ENCODE measurements at regions not wholly inside any gene's neighbourhood (a gene's known extent, or its start where the extent isn't known, plus 50 kb on each side); places are given as distances from the start of the nearest gene placed in this dataset.
A peak's percentile ranks its signal among the peaks of the same experiment; 100 is the strongest.
"Not testable (repeated sequence)": the region's sequence is repeated elsewhere in the genome, so short reads cannot be mapped to it uniquely, and the experiment has no call there.

DNA sequence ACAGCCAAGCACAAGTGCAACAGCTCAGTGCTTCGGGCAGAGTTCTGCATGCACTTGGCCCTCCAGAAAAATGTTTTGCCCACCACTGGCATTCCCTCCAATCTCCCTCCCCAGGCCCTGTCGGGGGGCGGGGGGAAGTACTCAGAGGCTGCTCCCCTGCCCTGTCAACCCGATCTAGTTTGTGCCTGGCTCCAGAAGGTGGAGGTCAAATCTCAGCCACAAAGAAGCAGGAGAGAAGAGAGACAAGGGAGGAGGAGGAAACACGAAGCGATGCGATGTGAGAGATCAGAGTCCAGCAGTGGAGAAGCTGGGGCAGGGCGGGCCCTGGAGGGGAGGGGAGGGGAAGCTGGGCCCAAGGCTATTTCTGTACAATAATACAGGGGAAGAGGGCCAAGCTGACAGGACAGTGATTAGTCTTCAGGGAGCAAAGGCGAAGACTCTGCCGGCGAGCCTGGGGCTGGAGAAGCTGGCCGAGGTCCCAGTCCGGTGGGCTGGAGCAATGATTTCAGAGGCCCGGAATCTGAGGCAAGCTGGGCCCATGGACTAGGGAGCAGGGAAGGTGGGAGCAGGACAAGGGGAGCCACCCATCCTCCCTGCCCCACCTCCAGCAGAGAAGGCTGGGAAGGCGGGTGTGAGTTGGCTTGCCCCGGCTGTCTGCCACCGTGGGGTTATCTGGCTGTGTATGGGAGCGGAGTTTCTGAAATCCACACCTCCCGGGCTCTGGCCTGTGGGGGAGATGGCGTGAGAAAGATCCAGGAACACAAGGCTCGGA, 167.1 kb downstream of the EFNB1 start:
- DNase-seq, result peak in 1 of 2 donors; percentile 55

DNA sequence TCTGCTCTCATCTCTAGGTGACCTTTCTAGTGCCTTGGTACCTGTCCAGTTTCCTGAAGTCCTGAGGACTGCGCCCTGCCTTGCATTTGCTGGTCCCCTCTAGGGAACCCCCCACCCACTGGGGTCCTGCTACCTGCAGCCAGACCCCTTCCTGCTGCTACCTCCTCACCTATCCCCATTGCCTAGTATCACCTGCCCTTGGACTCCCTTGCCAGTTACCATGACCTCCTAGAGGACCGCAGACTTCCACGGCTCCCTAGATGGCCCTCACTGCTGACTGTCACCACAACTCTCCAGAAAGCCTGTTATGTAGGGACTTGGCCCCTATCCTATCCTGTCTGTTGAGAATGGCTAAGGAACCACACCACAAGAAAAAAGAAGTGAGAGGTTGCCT, 166.6 kb downstream of the EFNB1 start:
- DNase-seq, result no peak

- DNase-seq, result no peak
Measured at GRCh38 chrX:68994891-68995255, 166.1 kb downstream of the EFNB1 start.

DNA sequence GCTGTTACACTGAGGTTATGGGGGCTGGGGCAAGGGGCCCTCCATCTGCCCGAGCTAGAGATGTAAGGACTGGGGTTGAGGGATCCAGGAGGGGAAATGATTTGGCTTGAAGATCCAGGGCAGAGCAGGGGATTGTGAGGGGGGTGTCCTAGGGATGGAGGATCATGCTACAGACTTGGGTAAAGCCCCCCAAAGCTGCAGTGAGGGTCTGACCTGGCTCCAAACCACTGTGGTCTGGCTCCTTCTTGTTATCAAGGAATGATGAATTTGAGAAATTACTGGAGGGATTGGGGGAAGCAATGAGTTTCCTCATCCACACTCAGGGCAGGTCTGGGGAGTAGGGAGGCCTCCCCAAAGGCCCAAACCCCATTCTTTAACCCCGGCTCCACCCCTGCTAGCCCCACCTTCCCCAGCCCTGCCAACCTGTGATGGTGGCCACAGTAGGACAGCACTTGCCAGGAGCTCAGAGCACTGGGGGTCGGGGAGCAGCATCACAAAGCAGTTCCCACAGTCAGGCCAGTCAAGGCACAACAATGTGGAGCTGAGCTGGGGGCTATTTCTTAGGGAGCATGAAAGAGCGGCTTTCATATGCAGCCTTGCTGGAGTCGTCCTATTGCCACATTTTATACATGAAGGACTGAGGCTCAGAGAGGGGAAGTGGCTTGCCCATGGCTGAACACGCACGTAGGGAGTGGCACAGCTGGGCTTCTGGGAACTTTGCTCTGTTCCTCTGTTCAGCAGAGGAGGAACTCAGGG, 165.5 kb downstream of the EFNB1 start:
- DNase-seq, result no peak

DNA sequence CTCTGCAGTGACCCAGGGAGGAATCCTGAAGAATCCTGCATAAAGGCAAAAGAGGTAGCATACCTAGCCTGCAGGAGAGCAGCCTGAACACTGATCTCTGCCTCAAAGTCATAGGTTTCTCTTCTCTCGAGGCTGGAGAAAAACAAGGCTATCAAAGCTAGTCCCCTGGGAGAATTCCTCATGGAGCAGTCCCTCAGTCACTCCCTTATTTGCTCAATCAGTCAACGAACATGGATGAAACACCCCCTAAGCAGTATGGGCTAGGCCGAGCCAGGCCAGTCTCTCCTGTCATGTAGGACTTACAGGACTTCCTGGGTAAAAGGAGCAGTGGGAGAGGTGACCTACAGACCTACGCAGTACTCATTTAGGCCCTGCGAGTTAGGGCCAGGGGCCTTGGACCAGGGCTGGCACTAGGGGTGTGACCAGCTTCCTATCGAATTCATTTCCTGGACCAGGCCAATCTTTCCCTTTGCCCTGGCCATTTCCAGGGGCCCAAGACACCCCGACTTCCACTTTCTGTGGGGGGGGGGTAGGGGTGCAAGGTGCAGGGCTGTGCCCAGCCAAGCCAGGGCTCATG, 164.1 kb downstream of the EFNB1 start:
- no peak for DNase-seq

- no peak for DNase-seq
Measured at GRCh38 chrX:68991691-68992345, 163.0 kb downstream of the EFNB1 start.

DNA sequence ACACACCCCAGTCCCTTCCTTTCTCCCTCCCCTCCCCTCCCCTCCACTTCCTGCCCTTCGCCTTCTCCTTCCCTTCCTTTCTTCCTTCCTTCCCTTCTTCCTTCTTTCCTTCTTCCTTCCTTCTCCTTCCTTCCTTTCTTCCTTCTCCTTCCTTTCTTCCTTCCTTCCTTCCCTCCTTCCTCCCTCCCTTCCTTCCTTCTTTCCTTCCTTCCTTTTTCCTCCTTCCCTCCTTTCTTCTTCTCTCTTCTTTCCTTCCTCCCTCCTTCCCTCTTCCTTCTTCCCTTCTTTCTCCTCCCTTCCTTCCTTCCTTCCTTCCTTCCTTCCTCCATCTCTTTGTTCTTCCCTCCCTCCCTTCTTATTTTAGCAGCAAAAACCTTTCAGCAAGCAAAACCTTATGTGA, 162.1 kb downstream of the EFNB1 start:
- no peak for DNase-seq

DNA sequence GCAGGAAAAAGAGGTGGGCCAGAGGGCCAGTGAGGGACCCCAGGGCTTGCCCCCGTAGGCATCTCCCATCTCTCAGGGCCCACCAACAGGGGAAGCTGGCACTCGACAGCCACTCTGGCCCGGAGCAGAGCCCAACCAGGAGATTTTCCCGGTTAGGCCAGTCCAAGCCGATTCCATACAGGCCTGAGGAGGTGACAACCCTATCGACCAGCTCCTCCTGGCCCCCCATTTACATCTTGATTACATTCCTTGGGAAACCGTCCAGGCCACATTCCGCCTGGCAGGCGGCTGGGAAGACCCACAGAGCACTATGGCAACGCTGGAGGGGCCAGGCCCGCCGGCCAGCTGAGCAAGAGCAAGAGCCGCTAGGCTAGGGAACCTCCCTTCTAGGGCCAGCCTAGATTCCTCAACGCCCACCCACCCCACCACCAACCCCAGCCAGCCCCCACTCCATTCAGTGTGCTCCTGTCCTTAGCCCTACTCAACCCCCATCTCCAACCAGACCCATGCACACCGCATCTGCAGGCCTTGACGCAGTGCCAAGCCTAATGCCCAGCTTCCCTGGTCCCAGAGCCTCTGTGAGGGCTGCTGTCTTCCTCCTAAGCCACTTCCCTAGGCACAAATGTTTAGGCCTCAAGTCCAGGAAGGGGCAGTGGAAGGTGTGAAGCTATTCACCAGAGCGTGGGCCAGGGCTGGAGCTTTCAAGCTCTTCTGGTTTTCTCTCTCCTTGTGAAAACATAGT, 161.2 kb downstream of the EFNB1 start:
- peak; percentile 78 to 79 for DNase-seq

GRCh38 chrX:68989456-68989855, 160.6 kb downstream of the EFNB1 start:
- DNase-seq, result no peak

DNA sequence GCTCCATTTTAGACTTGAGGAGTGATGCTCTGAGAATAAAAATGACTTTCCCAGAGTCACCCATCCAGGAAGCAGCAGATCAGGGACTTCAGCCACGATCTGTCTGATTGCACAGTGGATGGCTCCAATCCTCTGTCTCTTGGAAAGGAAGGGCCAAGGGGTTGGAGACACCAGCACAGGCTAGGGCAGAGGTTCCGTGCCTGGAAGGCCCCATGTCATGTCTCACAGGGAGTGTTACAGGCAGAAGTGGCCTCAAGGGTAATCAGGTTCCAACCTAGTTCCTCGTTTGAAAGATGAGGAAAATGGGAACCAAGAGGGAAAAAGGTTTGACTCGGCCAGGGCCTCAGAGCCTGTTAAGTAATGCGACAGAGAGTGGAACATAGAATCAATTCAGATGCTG, 160.0 kb downstream of the EFNB1 start:
- no peak for DNase-seq

- DNase-seq, result no peak
Measured at GRCh38 chrX:68985135-68985755, 156.4 kb downstream of the EFNB1 start.

DNA sequence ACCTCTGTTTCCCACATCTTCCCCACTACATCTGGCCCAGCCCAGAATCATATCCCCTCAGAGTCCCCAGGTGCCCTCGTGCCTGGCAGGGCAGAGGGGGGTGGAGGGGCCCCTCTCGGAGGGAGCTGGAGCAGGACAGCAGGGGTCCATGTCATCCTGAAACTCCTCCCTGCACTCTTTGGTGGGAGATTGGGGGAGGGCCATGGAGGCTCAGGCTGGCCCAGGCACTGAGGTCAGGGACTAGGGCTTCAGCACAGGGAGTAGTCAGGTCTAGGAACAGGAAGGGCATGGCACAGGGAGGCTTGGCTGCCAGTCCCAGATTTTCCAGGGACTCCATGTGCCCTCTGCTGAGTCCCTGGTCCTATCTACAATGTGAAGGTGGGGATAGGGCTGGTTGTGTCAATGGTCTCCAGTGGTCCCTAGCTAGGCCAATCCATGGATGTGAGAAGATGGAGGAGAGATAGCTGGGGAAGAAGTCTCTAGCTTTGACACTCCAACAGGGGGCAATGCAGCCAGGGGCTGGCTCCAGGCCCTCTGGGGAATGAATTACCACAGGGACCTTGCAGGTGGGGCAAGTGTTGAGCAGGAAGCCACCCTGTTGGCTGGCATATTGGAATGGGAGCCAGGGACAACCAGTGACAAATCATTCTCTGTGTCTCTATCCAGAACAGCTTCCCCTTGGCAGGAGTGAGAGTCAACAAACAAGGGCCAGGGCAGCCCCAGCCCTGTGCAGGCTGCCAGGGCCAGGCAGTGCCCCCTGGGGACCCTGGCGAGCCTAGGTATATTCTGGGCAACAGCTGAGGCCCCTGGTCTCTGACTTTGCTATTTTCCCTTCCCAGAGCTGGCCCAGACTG, 154.4 kb downstream of the EFNB1 start:
- no peak for DNase-seq

DNA sequence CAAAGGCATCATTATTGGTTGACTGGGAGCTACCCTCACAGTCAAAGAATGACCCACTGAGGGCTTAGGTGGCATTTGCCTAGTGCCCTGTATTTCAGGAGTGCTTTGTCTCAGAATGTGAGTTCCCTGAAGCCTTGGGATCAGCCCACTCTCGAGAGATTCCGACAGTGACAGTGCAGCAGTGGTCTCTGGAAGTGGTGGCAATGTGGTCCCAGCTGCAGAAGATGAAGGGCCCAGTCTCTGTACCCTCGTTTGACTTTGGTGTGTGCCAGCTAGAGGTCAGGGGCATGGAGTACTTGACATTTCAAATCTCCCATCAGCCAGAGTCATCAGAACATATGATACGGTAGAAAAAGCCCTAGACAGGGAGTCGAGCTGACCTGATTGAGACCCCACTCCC, 153.7 kb downstream of the EFNB1 start:
- no peak for DNase-seq

DNA sequence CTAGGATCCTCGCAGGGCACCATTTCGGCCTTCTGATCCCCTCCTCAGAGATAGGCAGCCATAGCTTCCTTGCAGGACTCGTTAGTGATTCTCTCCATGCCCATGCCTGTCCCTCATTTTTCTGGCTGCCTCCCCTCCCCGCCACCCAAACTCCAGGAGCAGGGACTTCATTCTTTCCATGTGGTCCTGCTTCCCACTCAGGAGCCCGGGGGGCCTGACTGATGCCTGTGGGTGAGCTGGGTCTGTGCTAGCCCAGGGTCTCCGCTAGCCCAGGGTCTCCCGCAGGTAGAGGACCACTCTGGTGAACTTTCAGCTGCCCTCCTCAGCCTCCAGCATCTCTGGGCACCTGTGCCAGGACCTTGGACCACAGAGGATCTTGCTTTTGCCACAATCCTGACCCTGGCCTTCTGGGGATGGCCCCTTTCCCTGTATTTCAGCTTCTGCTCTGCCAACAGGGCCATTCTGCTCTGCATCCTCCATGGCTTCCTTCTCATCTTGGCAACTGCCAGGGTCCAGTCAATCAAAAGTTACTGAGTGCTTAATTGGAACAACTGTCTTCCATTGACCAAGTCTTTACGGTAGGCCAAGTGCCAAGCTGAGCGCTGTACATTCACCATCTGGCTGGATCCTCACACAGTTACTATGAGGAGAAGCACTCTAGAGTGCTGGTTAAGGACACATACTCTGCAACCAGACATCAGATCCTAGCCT, 152.2 kb downstream of the EFNB1 start:
- no peak for DNase-seq

DNA sequence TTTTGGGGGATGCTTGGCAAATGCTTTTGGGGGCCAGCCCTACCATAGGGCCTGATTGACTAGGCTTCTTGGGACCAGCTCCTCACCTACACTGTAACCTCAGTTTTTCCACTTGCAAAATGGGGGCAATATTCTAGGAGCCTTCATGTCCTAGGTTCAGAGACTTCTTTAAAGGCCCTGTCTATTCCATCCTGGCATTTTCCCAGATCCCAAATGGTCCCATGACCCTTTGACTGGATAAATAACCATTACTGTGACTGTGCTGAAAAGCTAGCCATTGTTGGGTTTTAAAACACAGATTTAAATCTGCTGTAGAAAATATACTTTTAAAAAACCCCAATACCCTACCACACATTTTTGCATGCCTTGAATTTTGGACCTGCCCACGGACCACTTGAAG, 149.8 kb downstream of the EFNB1 start:
- DNase-seq, result no peak

DNA sequence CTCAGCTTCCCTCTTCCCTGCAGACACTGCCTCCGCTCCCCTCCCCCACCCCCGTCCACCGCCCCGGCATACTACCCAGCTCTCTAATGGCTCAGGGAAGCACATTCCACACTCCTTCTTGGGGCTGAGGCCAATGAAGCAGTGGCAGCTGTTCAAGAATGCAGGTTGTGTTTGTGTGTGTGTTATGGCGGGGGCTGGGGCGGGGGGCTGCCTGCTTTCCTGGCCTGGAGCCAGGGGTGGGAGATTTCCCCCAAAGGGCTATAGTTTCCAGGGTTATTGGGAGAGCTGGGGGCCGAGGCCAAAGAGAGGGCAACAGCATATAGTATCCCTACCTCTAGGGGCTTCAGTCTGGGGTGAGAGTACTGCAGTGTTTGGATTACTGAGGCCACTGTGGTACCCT, 149.4 kb downstream of the EFNB1 start:
- DNase-seq, result peak in 1 of 2 donors; percentile 40

DNA sequence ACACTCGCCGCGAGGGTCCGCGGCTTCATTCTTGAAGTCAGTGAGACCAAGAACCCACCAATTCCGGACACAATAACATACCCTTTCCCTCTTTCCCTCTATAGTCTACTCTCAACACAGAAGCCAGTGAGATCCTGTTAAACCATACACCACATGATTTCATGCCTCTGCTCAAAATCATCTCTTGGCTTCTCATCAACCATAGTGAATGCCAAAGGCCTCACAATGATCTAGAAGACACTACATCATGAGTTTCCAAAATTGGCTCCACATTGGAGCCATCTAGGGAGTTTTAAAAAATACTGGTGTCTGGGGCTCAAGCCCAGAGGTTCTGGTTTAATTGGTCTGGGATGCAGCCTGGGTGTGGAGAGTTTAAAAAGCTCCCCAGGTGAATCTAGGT, 124.5 kb downstream of the EFNB1 start:
- DNase-seq, result no peak

DNA sequence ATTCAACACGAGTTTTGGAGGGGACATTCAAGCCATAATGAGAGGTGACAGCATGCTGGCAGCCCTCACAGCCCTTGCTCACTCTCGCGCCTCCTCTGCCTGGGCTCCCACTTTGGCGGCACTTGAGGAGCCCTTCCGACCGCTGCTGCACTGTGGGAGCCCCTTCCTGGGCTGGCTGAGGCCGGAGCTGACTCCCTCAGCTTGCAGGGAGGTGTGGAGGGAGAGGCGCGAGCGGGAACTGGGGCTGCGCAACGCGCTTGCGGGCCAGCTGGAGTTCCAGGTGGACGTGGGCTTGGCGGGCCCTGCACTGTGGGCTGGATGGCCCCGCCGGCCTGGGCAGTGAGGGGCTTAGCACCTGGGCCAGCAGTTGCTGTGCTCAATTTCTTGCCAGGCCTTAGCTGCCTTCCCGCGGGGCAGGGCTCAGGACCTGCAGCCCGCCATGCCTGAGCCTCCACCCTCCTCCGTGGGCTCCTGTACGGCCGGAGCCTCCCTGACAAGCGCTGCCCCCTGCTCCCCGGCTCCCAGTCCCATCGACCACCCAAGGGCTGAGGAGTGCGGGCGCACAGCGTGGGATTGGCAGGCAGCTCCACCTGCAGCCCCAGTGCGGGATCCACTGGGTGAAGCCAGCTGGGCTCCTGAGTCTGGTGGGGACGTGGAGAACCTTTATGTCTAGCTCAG, 123.3 kb downstream of the EFNB1 start:
- DNase-seq, result not testable (repeated sequence)

- no peak for DNase-seq
Measured at GRCh38 chrX:68950937-68951336, 122.1 kb downstream of the EFNB1 start.
